ENCODE measurements at regions not wholly inside any gene's neighbourhood (a gene's known extent, or its start where the extent isn't known, plus 50 kb on each side); places are given as distances from the start of the nearest gene placed in this dataset.
"Not testable (repeated sequence)": the region's sequence is repeated elsewhere in the genome, so short reads cannot be mapped to it uniquely, and the experiment has no call there.

GRCh38 chr12:73659802-73660201, 877.8 kb upstream of the ATXN7L3B start:
- TF ChIP-seq, protein P1, sequence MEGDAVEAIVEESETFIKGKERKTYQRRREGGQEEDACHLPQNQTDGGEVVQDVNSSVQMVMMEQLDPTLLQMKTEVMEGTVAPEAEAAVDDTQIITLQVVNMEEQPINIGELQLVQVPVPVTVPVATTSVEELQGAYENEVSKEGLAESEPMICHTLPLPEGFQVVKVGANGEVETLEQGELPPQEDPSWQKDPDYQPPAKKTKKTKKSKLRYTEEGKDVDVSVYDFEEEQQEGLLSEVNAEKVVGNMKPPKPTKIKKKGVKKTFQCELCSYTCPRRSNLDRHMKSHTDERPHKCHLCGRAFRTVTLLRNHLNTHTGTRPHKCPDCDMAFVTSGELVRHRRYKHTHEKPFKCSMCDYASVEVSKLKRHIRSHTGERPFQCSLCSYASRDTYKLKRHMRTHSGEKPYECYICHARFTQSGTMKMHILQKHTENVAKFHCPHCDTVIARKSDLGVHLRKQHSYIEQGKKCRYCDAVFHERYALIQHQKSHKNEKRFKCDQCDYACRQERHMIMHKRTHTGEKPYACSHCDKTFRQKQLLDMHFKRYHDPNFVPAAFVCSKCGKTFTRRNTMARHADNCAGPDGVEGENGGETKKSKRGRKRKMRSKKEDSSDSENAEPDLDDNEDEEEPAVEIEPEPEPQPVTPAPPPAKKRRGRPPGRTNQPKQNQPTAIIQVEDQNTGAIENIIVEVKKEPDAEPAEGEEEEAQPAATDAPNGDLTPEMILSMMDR (conservative IDR thresholded peaks at IDR 0.05): no peak
- no peak for TF ChIP-seq EZH2 (IDR thresholded peaks at IDR 0.05; ENCODE audit: low read depth)
- CTCF ChIA-PET: no interaction called here
- Histone ChIP-seq H3K36me3 (ENCODE audit: low read depth) (no peaks in the 10 kb centered on the region), H2AFZ (no peak overlapping the region), H3K9me3 (ENCODE audit: insufficient read depth, low read depth) (no peaks in the 10 kb centered on the region), H4K20me1 (ENCODE audit: insufficient read depth) (no peaks in the 10 kb centered on the region), H3K4me3 (no peak overlapping the region), H3K9me2 (ENCODE audit: insufficient read depth) (no peaks in the 10 kb centered on the region), H3F3A (ENCODE audit: insufficient read depth, low read depth) (no peaks in the 10 kb centered on the region), H3K4me2 (no peak overlapping the region), H3K27ac (no peak overlapping the region), H3K79me2 (ENCODE audit: low read depth) (no peaks in the 10 kb centered on the region), H3K4me1 (replicated peaks; ENCODE audit: insufficient read depth) (no peaks in the 10 kb centered on the region), H3K27me3 (ENCODE audit: insufficient read depth, low read depth) (no peaks in the 10 kb centered on the region)
- no TSS peak for BruUV-seq (replicated peaks)
- POLR2A ChIA-PET (ENCODE audit: unreplicated experiment): no interaction called here
- DNase-seq: no peak
- intact Hi-C loops (cut with micrococcal nuclease; ENCODE audit: unreplicated experiment): no loop called here

- ChIA-PET CTCF (no interaction called here), POLR2A (ENCODE audit: unreplicated experiment) (no interaction called here)
- Histone ChIP-seq H2AFZ (no peak overlapping the region), H3K27ac (no peak overlapping the region), H3K36me3 (ENCODE audit: low read depth) (no peaks in the 10 kb centered on the region), H3K9me2 (ENCODE audit: insufficient read depth) (no peaks in the 10 kb centered on the region), H3K4me2 (no peak overlapping the region), H3K79me2 (ENCODE audit: low read depth) (no peaks in the 10 kb centered on the region), H3K4me3 (no peak overlapping the region), H3F3A (ENCODE audit: insufficient read depth, low read depth) (no peaks in the 10 kb centered on the region), H3K9me3 (ENCODE audit: insufficient read depth, low read depth) (0 out of 2 replicates have a peak, but pooled peaks cover 3% of the 10 kb centered on the region), H3K4me1 (replicated peaks; ENCODE audit: insufficient read depth) (no peaks in the 10 kb centered on the region), H4K20me1 (ENCODE audit: insufficient read depth) (no peaks in the 10 kb centered on the region), H3K27me3 (ENCODE audit: insufficient read depth, low read depth) (no peaks in the 10 kb centered on the region)
- no peak for DNase-seq
- TF ChIP-seq, protein P1 (conservative IDR thresholded peaks at IDR 0.05): no peak
- no peak for TF ChIP-seq EZH2 (IDR thresholded peaks at IDR 0.05; ENCODE audit: low read depth)
- intact Hi-C loops (cut with micrococcal nuclease; ENCODE audit: unreplicated experiment): no loop called here
- BruUV-seq (replicated peaks): no TSS peak
These were observed 872.4 kb upstream of the ATXN7L3B start for GRCh38 chr12:73665193-73665592.

DNA sequence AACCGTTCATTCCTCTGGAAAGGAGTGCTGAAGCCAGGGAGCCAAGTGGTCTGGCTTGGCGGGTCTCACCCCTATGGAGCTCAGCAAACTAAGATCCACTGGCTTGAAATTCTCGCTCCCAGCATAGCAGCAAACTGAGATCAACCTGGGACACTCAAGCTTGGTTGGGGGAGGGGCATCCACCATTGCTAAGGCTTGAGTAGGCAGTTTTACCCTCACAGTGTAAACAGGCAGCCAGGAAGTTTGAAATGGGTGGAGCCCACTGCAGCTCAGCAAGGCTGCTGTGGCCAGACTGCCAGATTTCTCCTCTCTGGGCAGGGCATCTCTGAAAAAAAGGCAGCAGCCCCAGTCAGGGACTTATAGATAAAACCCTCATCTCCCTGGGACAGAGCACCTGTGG, 866.1 kb upstream of the ATXN7L3B start:
- H3K36me3 ChIP-seq (ENCODE audit: low read depth); CTCF ChIA-PET; H3K79me2 ChIP-seq (ENCODE audit: low read depth); H2AFZ ChIP-seq; BruUV-seq (replicated peaks); H3K27me3 ChIP-seq (ENCODE audit: insufficient read depth, low read depth); H3K4me3 ChIP-seq; H3K4me2 ChIP-seq; H3F3A ChIP-seq (ENCODE audit: insufficient read depth, low read depth); H3K9me3 ChIP-seq (ENCODE audit: insufficient read depth, low read depth); H3K4me1 ChIP-seq (replicated peaks; ENCODE audit: insufficient read depth); H3K9me2 ChIP-seq (ENCODE audit: insufficient read depth); H3K27ac ChIP-seq; intact Hi-C loops (cut with micrococcal nuclease; ENCODE audit: unreplicated experiment); POLR2A ChIA-PET (ENCODE audit: unreplicated experiment); H4K20me1 ChIP-seq (ENCODE audit: insufficient read depth): not testable (repeated sequence)
- peak in 1 of 2 experiments; percentile 38 for DNase-seq
